CD14-positive monocyte (primary cell): ENCODE measurements at regions not wholly inside any gene's neighbourhood (a gene's known extent, or its start where the extent isn't known, plus 50 kb on each side); places are given as distances from the start of the nearest gene placed in this dataset.

Source experiments
- DNase-seq, 3 donors: peaks; one replicate each; pipeline ENCODE4 v3.0.0-alpha.2; 2011 to 2022
- H2AFZ ChIP-seq: 2 replicates; pipeline ENCODE4 v1.6.0; 2012; ENCODE audit warnings: mild to moderate bottlenecking, low read depth, low read length, inconsistent platforms; ENCODE audit not compliant: insufficient read depth, poor library complexity, severe bottlenecking
- H3K27ac ChIP-seq, 2 donors: 1 replicate in 1 of 2; 2 replicates in 1 of 2; pipeline ENCODE4 v1.5.1; 2012 to 2013; ENCODE audit warnings: low read length in 2 of 2, control low read depth in 1 of 2, inconsistent platforms in 1 of 2, low read depth in 1 of 2, mild to moderate bottlenecking in 1 of 2
- H3K27me3 ChIP-seq, 2 donors: one replicate each; pipeline versions ENCODE4 v1.6.0 to v1.6.1; 2011 to 2013; ENCODE audit warnings: low read length in 2 of 2; ENCODE audit not compliant: control insufficient read depth in 2 of 2, insufficient read depth in 2 of 2
- H3K36me3 ChIP-seq, 2 donors: replicated peaks in 1 of 2; 1 replicate in 1 of 2; 2 replicates in 1 of 2; pipeline versions ENCODE4 v1.5.1 to v1.6.1; 2012 to 2013; ENCODE audit warnings: low read length in 2 of 2, control low read depth in 1 of 2, inconsistent platforms in 1 of 2, mild to moderate bottlenecking in 1 of 2; ENCODE audit not compliant: insufficient read depth in 2 of 2, control insufficient read depth in 1 of 2
- H3K4me1 ChIP-seq, 2 donors: 1 replicate in 1 of 2; 2 replicates in 1 of 2; pipeline versions ENCODE4 v1.5.1 to v1.6.1; 2012 to 2013; ENCODE audit warnings: low read length in 2 of 2, control low read depth in 1 of 2, inconsistent platforms in 1 of 2, mild to moderate bottlenecking in 1 of 2, moderate library complexity in 1 of 2; ENCODE audit not compliant: insufficient read depth in 2 of 2, control insufficient read depth in 1 of 2
- H3K4me2 ChIP-seq: replicated peaks from 2 replicates; pipeline ENCODE3; 2012; ENCODE audit warnings: low read length, moderate library complexity, mild to moderate bottlenecking; ENCODE audit not compliant: poor library complexity, severe bottlenecking; ENCODE audit errors: extremely low read depth
- H3K4me3 ChIP-seq, 3 experiments: fragments of 200-600 bp in 1 of 3; sonication (generic) in 1 of 3; replicated peaks in 1 of 3; 1 replicate in 2 of 3; 2 replicates in 1 of 3; pipeline ENCODE4 v1.5.1; 2011 to 2013; ENCODE audit warnings: low read length in 3 of 3, mild to moderate bottlenecking in 3 of 3, control low read depth in 2 of 3, low read depth in 2 of 3, inconsistent platforms in 1 of 3, moderate library complexity in 1 of 3
- H3K79me2 ChIP-seq: 2 replicates; pipeline ENCODE4 v1.6.0; 2012; ENCODE audit warnings: mild to moderate bottlenecking, control low read depth, inconsistent platforms, low read length, moderate library complexity; ENCODE audit not compliant: insufficient read depth
- H3K9ac ChIP-seq: 2 replicates; pipeline ENCODE4 v1.6.0; 2017; ENCODE audit warnings: low read length, mild to moderate bottlenecking; ENCODE audit not compliant: insufficient read depth, poor library complexity, severe bottlenecking
- H3K9me3 ChIP-seq, 2 donors: replicated peaks in 1 of 2; 1 replicate in 1 of 2; 2 replicates in 1 of 2; pipeline versions ENCODE4 v1.5.1 to v1.6.1; 2012 to 2013; ENCODE audit warnings: low read length in 2 of 2, control low read depth in 1 of 2; ENCODE audit not compliant: control insufficient read depth in 1 of 2, insufficient read depth in 1 of 2
- H4K20me1 ChIP-seq: 2 replicates; pipeline ENCODE4 v1.6.0; 2012; ENCODE audit warnings: mild to moderate bottlenecking, low read length, control low read depth, moderate library complexity; ENCODE audit not compliant: insufficient read depth
- H3K27ac Mint-ChIP-seq, 7 donors: one replicate each; pipeline ENCODE4 v1.8.0; 2020; ENCODE audit warnings: mild to moderate bottlenecking in 7 of 7, mixed read lengths in 7 of 7, moderate library complexity in 6 of 7, inconsistent platforms in 2 of 7
- H3K27me3 Mint-ChIP-seq, 3 donors: one replicate each; pipeline ENCODE4 v1.8.0; 2021 to 2022; ENCODE audit warnings: low read depth in 3 of 3, mild to moderate bottlenecking in 3 of 3, mixed read lengths in 3 of 3, moderate library complexity in 3 of 3, inconsistent platforms in 1 of 3
- H3K36me3 Mint-ChIP-seq, 2 donors: one replicate each; pipeline ENCODE4 v1.8.0; 2020; ENCODE audit warnings: mixed read lengths in 2 of 2, inconsistent platforms in 1 of 2, mild to moderate bottlenecking in 1 of 2
- H3K4me1 Mint-ChIP-seq: one replicate; pipeline ENCODE4 v1.8.0; 2020; ENCODE audit warnings: mild to moderate bottlenecking, mixed read lengths
- H3K4me3 Mint-ChIP-seq, 2 donors: one replicate each; pipeline ENCODE4 v1.8.0; 2020; ENCODE audit warnings: mild to moderate bottlenecking in 2 of 2, mixed read lengths in 2 of 2, moderate library complexity in 1 of 2
- H3K9me3 Mint-ChIP-seq, 7 donors: one replicate each; pipeline ENCODE4 v1.8.0; 2020 to 2022; ENCODE audit warnings: mixed read lengths in 7 of 7, mild to moderate bottlenecking in 6 of 7, moderate library complexity in 6 of 7, inconsistent platforms in 2 of 7
- CTCF ChIP-seq: fragments of 200-600 bp; IDR thresholded peaks from one replicate; pipeline ENCODE4 v1.8.0; 2022; ENCODE audit warnings: antibody characterized with exemption, mild to moderate bottlenecking
- WGBS: methylation state at CpG from one replicate; pipeline ENCODE4 v1.1.5; 2013; ENCODE audit warnings: missing lambda C conversion rate; ENCODE audit not compliant: insufficient coverage; 5-methylcytosine and 5-hydroxymethylcytosine counted together
- intact Hi-C, 2 donors: fragments of 100-400 bp; cut with micrococcal nuclease; formaldehyde crosslinking; loops; one replicate each; pipeline versions ENCODE4 v1.15.0 to v1.15.1; 2023

GRCh38 chr20:61120595-61121515 lies 131.2 kb upstream of the CDH4 start:
- H2AFZ ChIP-seq, result no peak overlapping the region
- Mint-ChIP-seq H3K4me3 (peak overlapping the region in 1 of 2 donors; percentile 72), H3K9me3 (peaks cover 0 to 3% (median 0%) of the 10 kb centered on the region in 7 donors), H3K36me3 (no peaks in the 10 kb centered on the region), H3K4me1 (peaks cover 18% of the 10 kb centered on the region), H3K27me3 (peaks cover 10 to 23% (median 17%) of the 10 kb centered on the region in 3 donors), H3K27ac (peak overlapping the region in 6 of 7 donors; percentile 13 to 81 (median 51))
- H3K4me1 ChIP-seq, result peaks cover 14 to 16% of the 10 kb centered on the region in 2 donors
- DNase-seq, result peak; percentile 46 to 77 (median 60)
- no peak overlapping the region for H3K4me3 ChIP-seq
- peak; percentile 56 for TF ChIP-seq CTCF
- no peak overlapping the region for H3K9ac ChIP-seq
- H3K4me2 ChIP-seq, result no peak overlapping the region
- WGBS, result 59% methylated on average over 9 of the region's 17 CpGs
- H3K79me2 ChIP-seq, result no peaks in the 10 kb centered on the region
- no peak overlapping the region for H3K27ac ChIP-seq
- peaks cover 0 to 11% of the 10 kb centered on the region in 2 donors for H3K27me3 ChIP-seq
- intact Hi-C loops, result loop anchor here in 1 of 2 donors (10.0 kb wide), 1 partner anchor 1176 kb away; the partner anchor contains the start of genes FAM217B and PPP1R3D
- no peaks in the 10 kb centered on the region for H3K36me3 ChIP-seq
- no peaks in the 10 kb centered on the region for H4K20me1 ChIP-seq
- H3K9me3 ChIP-seq, result no peaks in the 10 kb centered on the region

GRCh38 chr20:61121661-61122060 lies 130.4 kb upstream of the CDH4 start:
- no peaks in the 10 kb centered on the region for H4K20me1 ChIP-seq
- Mint-ChIP-seq H3K4me1 (peaks cover 18% of the 10 kb centered on the region), H3K36me3 (no peaks in the 10 kb centered on the region), H3K9me3 (peaks cover 0 to 2% (median 0%) of the 10 kb centered on the region in 7 donors), H3K27ac (no peak overlapping the region), H3K27me3 (peaks cover 6 to 19% (median 16%) of the 10 kb centered on the region in 3 donors), H3K4me3 (no peak overlapping the region)
- intact Hi-C loops, result loop anchor here in 1 of 2 donors (10.0 kb wide), 1 partner anchor 1177 kb away; the partner anchor contains the start of genes FAM217B and PPP1R3D
- no peak overlapping the region for H3K4me3 ChIP-seq
- H3K27ac ChIP-seq, result no peak overlapping the region
- H3K27me3 ChIP-seq, result peaks cover 0 to 11% of the 10 kb centered on the region in 2 donors
- H3K4me2 ChIP-seq, result no peak overlapping the region
- peaks cover 14 to 16% of the 10 kb centered on the region in 2 donors for H3K4me1 ChIP-seq
- TF ChIP-seq CTCF, result no peak
- no peak overlapping the region for H2AFZ ChIP-seq
- H3K79me2 ChIP-seq, result no peaks in the 10 kb centered on the region
- no peaks in the 10 kb centered on the region for H3K9me3 ChIP-seq
- no peaks in the 10 kb centered on the region for H3K36me3 ChIP-seq
- DNase-seq, result no peak
- WGBS, result 95% methylated on average over 6 of the region's 8 CpGs
- H3K9ac ChIP-seq, result no peak overlapping the region
